NCI-H187 treated with DMSO at 0.1 percent for 48 hours (cell line): ENCODE measurements at regions not wholly inside any gene's neighbourhood (a gene's known extent, or its start where the extent isn't known, plus 50 kb on each side); places are given as distances from the start of the nearest gene placed in this dataset.

Experiments used
- DNase-seq: peaks from one replicate; lab custom pipeline; 2025; lab: John Stamatoyannopoulos, UW

GRCh38 chr5:165290535-165290934 lies 1785.1 kb downstream of the MAT2B start:
- no peak for DNase-seq

DNA sequence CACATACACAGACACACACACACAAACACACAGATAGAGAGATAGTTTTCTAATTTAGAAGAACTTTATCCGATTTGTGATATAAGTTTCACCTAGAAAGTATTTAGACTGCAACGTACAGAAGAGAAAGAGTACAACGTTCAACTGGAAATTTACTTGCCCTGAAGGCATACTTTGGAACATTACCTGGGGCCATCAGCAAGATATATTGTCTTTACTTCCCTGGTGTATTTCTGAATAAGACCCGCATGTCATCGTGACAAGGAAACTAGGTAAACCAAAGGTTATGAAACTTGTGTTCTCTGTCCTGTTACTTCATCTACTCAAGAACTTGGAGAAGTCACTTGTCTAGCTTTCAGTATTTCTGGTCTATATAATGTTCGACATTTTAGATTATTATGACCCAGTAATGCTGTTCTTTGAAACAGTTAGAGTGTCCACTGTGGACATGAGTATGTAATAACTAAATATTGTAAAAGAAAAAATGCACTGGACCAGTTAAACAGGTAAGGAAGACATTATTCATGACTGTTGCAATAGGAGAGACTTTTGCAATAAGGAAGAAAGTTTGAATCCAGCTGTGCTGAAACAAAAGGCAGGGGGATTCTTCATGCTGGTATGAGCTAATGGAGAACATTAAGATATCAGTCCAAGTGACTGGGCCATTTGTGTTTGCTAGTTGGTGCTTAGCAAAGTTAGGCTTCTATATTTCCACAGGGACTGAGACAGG lies 1791.1 kb downstream of the MAT2B start:
- DNase-seq = no peak

DNA sequence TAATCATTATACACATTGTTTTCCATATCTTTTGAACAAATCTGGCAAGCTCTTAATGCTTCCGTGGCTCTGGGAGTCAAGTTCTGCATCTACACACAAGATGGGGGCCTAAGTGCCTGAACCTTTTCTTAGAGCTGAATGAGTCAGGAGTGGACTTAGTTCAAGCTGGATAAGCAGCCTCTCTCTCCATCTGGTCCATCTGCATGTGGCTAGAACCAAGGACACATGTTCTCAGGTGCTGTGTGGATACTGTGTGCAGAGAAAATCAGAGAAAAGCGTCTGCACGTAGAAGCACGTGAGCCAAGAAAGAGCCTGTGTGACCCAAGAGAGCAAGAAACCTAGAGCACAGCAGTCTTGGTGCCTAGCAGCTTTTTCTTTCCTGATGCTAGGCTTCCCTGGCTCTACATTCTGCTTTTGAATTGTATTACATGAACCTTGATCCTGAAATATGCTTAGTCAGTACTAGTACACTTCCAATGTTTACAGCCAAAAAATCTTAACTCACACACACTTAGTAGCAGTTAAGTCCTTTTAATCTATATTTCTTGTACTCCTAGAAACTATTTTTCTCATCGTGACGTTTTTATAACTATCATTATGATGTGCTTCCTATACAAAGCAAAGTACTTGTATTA lies 1798.9 kb downstream of the MAT2B start:
- DNase-seq = no peak

DNA sequence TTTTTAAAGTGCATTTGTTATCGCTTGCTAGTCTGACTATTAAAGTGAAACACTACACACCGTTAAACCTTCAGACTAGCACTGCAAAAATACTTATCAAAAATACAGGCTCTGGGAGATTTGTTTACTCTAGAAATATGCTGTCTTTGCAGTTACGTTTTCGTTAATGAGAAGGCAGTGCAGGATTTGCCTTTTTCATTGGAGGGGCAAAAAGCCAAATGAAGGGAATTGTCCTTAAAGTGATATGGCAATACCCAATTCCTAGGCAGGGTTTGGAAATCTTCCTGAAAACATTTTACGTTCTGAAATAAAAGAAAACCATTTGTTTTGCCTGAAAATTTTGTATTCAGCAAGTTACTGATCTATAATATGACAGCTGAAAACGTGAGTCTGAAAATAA lies 1800.2 kb downstream of the MAT2B start:
- no peak for DNase-seq

DNA sequence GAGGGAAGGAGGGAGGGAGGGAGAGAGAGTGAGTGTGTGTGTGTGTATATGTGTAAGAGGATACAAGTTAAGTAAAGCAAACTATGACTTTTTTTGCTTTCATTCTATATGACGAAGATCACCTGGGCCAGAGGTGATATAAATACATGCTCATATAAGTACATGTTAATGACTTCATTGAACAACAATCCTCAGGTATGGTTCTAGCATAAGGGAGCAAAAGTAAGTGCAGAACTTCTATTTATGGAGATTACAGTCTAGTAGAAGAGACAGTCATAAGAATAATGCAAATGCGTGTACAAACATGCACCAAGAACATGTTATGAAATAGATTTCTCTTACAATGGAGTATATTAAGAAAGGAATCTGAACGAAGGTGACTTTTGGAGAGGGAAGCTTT lies 1804.0 kb downstream of the MAT2B start:
- DNase-seq = no peak

DNA sequence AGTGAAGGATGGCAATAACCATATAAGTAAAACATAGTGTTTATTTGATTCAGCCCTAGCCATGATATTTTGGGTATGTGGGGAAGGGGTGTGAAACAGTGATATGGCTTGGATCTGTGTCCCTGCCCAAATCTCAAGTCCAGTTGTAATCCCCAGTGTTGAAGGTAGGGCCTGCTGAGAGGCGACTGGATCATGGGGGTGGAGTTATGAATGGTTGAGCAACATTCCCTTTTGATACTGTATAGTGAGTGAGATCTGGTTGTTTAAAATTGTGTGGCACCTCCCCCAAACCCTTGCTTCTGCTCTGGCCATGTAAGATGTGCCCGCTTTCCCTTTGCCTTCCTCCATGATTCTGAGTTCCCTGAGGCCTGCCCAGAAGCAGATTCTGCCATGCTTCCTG lies 1804.6 kb downstream of the MAT2B start:
- DNase-seq = no peak

DNA sequence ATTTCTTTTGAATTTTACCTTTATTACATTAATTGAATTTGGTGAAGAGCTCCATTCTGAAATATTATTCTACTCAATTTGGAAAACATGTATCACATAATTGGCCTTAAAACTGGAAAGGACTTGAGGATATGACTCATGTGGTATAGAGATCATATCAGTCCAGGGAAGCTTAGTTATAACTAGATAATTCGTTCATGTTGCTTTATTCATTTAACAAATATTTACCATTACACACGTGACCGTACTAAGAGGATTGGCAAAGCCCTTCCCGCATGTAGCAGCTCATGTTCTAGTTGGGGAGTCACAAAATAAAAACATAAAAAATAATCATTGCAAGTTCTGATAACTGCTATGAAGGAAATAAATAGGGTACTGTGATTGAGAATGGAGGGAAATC lies 1816.5 kb downstream of the MAT2B start:
- no peak for DNase-seq

DNA sequence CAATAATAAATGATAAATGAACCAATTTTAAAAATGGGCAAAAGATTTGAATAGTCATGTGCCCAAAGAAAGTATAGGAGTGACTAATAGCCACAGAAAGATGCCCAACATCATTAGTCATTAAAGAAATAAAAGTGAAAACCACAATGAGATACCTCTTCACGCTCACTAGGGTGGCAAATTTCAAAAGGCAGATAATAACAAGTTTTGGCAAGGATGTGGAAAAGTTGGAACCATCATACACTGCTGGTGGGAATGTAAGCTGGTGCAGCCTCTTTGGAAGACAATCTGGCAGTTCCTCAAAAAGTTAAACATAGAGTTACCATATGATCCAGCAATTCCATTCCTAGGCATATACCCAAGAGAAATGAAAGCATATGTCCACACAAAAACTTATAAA lies 1819.8 kb downstream of the MAT2B start:
- DNase-seq = no peak

DNA sequence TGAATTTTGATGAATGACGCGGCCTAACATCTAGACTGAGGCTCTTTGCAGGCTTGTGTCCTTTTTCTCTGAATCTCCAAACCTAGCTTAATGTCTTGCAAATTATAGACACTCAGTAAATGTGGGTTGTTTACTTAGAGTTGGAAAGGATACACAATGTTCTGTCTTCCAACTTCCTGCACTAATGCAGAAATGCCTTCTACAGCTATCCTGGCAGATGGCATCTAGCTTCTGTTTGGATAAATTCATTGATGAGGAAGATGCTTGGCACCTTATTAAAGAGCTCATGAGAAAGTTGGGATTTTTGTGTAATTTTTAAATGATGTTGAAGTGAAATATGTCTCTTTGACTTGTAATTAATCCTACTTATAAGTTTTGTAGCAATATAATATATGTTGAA lies 1822.2 kb downstream of the MAT2B start:
- DNase-seq = no peak

DNA sequence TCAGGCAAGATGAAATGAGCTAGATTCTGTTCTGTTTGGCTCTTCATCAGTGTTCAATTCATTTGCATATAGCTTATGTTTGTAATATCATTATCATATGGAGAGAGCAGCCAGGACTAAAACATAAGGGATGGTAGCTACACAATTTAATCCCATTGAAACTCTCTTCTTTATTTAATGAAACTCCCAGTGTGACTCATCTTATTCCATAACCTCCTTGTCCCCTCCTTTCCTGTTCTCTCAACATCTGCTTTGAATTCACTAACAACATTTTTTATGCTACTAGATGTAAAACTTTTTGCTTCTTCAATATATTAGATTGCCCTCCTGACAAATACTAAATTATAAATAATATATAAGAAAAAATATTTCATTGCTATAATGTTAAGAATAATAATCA lies 1823.4 kb downstream of the MAT2B start:
- no peak for DNase-seq

DNA sequence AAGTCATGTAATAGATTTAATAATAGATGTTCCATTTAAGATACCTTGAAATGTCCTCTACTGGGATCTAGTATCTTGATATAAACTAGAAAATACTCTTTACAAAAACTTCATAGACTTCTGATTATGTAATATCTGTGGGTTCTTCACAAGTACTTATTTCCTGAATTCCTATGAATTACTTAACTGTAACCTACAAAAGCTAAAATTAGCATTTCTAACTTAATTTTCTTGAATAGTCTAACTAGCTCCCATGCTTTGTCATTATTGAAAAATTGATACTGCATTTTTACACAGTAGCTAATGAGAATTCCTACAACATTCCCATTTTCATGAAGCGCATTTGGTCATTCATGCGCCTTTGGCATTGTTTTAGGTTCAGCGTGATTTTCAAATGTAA lies 1828.2 kb downstream of the MAT2B start:
- no peak for DNase-seq

DNA sequence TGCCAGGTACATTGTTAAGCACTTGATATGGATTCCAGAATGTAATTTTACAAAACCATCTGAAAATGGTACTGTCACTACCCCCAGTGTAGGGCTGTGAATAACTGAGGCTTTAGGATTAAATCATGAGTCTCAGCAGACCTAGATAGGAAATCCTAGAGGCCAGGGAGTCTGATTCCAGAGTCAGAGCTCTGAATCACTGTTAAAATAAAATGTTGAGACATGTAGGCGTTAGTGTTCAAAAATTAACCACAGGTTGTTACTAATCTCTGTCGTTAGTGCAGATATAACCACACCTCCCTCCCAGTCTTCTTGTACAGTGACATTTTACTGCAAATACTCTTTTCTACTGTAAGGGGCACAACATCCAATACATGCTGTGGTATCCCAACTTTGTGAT lies 1828.8 kb downstream of the MAT2B start:
- DNase-seq = no peak

DNA sequence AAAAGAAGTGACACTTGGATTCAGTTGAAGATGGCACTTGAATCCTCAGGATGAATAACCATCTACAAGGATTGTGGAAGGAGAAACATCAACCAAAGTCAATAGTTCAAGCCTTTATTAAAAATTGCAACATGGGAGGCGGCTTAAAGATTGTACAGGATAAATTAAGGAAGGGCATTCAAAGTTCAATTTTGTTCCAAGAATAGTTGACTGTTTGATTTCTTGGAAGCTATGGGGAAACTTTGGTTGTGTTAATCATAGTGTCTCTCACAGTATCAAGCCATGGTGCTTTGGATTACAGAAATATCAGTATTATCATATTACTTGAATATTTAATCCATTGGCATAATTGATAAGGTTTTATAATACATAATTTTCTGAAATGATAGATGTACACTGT lies 1844.3 kb downstream of the MAT2B start:
- no peak for DNase-seq

DNA sequence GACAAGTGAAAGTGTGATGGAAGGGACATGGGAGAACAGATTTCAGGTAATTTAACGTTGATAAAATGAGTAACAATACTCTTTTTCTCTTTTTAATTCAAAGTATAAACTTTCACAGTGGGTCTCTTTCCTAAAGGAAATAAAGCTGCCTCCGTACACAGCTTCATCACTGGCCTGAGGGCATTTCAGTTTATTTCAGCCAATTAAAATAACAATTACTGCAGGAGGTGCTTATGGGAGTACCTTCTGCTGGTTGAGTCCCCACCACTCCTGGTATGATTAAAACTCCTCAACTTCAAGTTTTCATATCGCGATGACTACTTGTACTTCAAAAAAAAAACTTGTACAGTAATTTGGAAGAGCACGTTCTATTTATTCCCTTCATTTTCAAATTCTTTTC lies 1845.9 kb downstream of the MAT2B start:
- DNase-seq = no peak

GRCh38 chr5:165360366-165360765 lies 1854.9 kb downstream of the MAT2B start:
- no peak for DNase-seq

- DNase-seq = no peak
Measured at GRCh38 chr5:165360784-165361542, 1855.5 kb downstream of the MAT2B start.

DNA sequence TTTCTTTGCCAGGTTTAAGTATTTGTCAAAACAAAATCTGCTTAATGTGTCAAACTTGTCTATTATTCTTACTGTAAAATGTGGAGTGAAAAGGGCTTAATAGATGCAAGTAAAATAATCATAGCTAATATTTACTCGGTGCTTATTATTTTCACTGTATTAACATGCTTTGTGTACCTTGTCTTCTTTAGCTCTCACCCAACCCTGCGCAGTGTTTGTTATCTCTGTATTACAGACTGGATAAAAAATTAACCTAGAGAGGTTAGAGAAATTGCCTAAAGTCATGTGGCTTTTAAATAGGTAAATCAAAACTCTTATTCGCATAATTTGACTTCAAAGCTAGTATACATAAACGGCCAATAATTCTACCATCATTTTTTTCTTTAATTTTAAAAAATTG lies 1864.8 kb downstream of the MAT2B start:
- no peak for DNase-seq

- DNase-seq = no peak
Measured at GRCh38 chr5:165370794-165371193, 1865.4 kb downstream of the MAT2B start.

DNA sequence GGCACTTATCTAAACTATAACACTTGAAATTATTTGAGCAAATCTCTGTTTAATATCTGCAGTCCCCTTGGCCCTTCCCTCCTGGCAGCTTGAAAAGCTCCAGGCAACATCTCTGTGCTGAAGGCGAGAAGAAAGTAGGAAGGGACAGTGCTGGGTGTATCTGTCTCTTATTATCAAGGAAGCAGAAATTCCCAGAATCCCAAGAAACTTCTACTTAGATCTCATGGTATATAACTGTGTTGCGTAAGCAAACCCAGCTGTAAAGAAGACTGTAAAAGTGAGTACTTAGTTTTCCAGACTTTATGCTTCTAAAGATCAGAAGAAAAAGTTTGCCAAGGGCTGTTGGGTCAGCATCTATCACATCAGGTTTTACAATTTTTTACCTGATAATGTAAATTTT lies 1869.8 kb downstream of the MAT2B start:
- DNase-seq = no peak

DNA sequence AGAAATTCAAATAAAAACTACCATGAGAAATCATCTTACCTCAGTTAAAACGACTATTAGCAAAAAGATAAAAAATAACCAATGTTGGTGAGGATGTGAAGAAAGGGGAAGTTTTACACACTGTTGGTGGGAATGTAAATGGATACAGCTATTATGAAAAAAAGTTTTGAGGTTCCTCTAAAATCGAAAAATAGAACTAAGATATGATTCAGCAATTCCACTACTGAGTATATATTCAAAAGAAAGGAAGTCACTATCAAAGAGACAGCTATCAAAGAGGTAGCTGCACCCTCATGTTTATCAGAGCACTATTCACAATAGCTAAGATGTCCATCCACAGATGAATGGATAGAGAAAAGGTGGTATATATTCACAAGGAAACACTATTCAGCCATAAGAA lies 1888.4 kb downstream of the MAT2B start:
- DNase-seq = no peak

DNA sequence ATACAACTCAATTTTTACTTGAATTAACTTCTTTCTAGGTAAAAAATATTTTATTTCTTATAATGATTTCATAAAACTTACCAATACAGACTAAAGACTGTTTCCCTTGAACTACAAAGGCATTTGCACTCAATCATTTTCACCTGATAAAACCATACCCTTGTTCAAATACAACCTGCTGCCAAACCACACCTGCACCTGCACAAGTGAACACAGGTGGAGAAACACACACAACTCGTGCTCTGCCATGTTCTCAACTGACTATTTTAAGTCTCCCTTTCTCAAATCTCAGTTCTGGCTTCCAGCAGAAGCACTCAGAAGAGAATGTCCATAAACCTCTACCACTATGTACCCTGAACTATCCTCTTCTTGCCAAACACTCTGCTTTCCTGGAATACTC lies 1892.1 kb downstream of the MAT2B start:
- DNase-seq = no peak

DNA sequence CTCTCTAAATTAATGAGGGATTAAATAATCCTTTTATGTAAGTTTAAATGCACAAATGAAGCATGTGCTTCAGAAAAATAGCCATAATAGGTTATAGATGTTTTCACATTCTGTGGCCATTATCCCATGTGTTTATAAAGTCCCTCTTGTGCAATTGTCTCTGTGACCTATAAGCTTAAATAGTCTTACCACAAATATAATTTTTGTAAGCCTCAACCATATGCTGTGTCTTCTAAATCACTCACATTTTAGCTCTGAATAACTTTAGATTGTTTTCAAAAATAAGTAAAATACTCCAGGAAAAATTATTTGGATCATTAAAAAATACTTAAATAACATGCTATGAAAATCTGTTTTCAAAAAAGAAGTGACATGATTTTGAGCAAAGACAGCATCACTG lies 1894.7 kb downstream of the MAT2B start:
- no peak for DNase-seq

- DNase-seq = no peak
Measured at GRCh38 chr5:165404917-165405316, 1899.5 kb downstream of the MAT2B start.
